ENCODE measurements at regions not wholly inside any gene's neighbourhood (a gene's known extent, or its start where the extent isn't known, plus 50 kb on each side); places are given as distances from the start of the nearest gene placed in this dataset.

GRCh38 chr5:73266925-73267765, 94.2 kb downstream of the TMEM174 start:
- DNase-seq (ENCODE audit: low read depth, low spot score): no peak
- TF ChIP-seq, protein P1, sequence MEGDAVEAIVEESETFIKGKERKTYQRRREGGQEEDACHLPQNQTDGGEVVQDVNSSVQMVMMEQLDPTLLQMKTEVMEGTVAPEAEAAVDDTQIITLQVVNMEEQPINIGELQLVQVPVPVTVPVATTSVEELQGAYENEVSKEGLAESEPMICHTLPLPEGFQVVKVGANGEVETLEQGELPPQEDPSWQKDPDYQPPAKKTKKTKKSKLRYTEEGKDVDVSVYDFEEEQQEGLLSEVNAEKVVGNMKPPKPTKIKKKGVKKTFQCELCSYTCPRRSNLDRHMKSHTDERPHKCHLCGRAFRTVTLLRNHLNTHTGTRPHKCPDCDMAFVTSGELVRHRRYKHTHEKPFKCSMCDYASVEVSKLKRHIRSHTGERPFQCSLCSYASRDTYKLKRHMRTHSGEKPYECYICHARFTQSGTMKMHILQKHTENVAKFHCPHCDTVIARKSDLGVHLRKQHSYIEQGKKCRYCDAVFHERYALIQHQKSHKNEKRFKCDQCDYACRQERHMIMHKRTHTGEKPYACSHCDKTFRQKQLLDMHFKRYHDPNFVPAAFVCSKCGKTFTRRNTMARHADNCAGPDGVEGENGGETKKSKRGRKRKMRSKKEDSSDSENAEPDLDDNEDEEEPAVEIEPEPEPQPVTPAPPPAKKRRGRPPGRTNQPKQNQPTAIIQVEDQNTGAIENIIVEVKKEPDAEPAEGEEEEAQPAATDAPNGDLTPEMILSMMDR (IDR thresholded peaks at IDR 0.05; ENCODE audit: low read depth, low read length): no peak
- no peak overlapping the region for H3K4me3 ChIP-seq (ENCODE audit: low read depth, low read length)
- in situ Hi-C loops (cut with HindIII; ENCODE audit: low sequenced_read_pairs): no loop called here

DNA sequence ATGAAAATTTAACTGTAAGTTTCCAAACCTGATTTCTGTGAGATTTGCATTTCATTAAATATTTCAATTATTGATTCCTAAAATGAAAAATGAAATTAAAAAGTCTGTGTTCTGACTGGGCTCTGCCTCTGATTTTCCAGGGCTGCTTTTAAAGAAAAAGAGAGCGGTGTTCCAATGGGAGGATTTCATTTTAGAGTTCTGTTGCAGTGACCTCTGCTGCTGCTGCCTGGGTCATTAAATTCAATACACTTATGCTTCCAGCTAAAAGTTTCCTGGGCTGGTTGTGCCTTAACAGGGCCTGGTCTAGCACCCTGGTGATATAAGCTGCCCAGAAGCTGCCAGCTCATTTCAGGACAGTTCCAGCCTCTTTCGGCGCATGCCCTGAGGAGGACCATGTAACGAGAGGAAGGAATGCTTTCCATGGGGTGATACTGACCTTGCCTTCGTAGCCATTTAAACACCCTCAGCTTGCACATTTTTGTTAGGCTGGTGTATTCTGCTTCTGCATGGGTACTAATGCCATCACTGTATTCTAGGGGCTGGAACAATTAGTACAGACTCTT, 93.3 kb downstream of the TMEM174 start:
- no peak for DNase-seq (ENCODE audit: low read depth, low spot score)

GRCh38 chr5:73265641-73266040, 92.6 kb downstream of the TMEM174 start:
- TF ChIP-seq, protein P1 (IDR thresholded peaks at IDR 0.05; ENCODE audit: low read depth, low read length): no peak
- DNase-seq (ENCODE audit: low read depth, low spot score): no peak
- in situ Hi-C loops (cut with HindIII; ENCODE audit: low sequenced_read_pairs): no loop called here

More for the DNA sequence above, 93.3 kb downstream of the TMEM174 start:
- no peak overlapping the region for H3K4me3 ChIP-seq (ENCODE audit: low read depth, low read length)
- TF ChIP-seq, protein P1 (IDR thresholded peaks at IDR 0.05; ENCODE audit: low read depth, low read length): no peak
- in situ Hi-C loops (cut with HindIII; ENCODE audit: low sequenced_read_pairs): no loop called here

DNA sequence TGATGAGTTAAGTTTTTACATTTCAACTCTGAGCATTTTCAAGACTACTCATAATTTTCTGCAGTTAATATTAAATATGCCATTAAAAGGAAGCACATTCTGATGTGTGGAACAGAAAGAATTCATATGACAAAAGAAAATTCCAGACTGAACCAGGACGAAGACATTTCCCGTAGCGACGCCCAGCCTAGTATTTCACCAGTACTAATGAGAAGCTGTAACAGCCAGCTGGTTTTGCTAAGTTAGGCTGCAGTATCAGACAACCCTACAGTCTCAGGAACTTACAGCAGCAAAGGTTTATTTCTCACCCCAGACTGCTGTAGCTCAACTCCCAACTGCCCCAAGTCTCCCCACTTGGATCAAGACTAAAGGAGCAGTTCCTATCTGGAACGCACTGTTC, 91.6 kb downstream of the TMEM174 start:
- no peak for DNase-seq (ENCODE audit: low read depth, low spot score)
- TF ChIP-seq, protein P1 (IDR thresholded peaks at IDR 0.05; ENCODE audit: low read depth, low read length): no peak
- no peak overlapping the region for H3K4me3 ChIP-seq (ENCODE audit: low read depth, low read length)
- in situ Hi-C loops (cut with HindIII; ENCODE audit: low sequenced_read_pairs): no loop called here

More at GRCh38 chr5:73265641-73266040, 92.6 kb downstream of the TMEM174 start:
- no peak overlapping the region for H3K4me3 ChIP-seq (ENCODE audit: low read depth, low read length)

DNA sequence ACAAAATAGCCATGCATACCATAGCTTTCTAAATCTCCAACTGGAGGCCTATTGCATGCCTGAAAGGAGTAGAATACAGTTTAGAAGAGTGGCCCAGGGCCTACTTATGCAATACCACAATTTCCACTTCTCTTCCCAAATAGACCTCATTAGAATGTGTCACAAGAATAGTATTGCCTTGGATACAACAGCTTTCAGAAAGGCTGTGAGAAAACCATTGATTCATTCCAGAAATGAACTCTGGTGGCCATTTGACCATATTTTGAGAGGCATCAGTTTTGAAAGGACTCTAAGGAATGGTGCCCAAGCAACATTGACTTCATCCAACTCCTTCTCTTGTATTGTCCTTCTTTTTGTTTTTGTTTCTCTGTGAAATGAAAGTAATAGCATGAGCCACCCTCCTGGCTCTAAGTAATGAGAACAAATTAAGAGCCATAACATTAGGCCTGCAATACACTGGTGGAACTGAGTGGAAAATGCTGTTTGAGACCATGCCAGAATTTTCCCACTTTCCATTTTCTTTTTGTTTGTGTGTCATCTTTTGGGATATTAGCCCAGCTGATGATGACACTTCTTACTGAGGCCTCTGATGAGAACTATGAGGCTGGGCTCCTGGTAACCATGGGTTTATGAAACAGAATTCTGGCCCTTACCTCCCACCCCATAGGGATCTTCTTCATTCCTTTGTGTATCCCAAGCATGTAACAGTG, 90.2 kb downstream of the TMEM174 start:
- DNase-seq (ENCODE audit: low read depth, low spot score): no peak
- TF ChIP-seq, protein P1 (IDR thresholded peaks at IDR 0.05; ENCODE audit: low read depth, low read length): no peak
- H3K4me3 ChIP-seq (ENCODE audit: low read depth, low read length): no peak overlapping the region
- in situ Hi-C loops (cut with HindIII; ENCODE audit: low sequenced_read_pairs): no loop called here

DNA sequence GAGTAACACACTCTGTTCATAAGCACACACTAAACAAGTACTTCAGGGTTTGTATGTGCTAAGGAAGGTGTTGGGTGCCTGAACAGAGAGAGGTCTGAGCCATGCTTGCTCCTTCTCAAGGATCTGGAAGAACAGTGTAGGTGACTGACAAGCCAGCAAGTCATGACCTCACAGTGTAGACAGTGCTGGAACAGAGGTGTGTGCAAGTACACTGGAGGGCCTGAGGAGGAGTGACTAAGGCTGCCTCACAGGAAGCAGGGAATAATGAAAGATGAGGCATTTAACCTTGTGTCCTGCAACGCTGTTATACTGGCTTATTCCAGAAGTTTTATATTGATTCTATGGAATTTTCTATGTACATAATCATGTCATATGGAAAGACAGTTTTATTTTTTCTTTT, 83.9 kb downstream of the TMEM174 start:
- in situ Hi-C loops (cut with HindIII; ENCODE audit: low sequenced_read_pairs): no loop called here
- TF ChIP-seq, protein P1 (IDR thresholded peaks at IDR 0.05; ENCODE audit: low read depth, low read length): no peak
- DNase-seq (ENCODE audit: low read depth, low spot score): no peak
- no peak overlapping the region for H3K4me3 ChIP-seq (ENCODE audit: low read depth, low read length)
